ENCODE measurements at regions not wholly inside any gene's neighbourhood (a gene's known extent, or its start where the extent isn't known, plus 50 kb on each side); places are given as distances from the start of the nearest gene placed in this dataset.

DNA sequence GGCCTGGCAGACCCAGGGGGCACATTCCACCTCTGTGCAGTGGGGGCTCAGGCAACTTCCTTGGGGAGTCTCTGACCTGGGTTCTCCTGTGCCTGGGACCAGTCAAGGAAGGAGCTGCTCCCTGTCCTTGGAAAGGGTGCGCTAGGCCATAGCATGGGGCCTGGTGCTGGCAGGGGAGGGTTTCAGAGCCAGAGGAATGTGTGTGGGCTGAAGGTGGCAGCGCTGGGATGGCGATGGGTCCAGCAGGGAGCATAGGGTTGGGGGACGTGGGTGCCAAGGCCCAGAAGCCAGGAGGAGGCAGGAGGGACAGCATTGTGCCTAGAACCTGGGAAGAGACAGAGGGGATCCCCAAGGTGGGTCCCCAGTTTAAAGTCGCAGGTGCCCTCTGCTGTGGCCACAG is 66.3 kb upstream of the TUBA3E start:
- DNase-seq (ENCODE audit: low read depth) = no peak
- TF ChIP-seq, protein P1, sequence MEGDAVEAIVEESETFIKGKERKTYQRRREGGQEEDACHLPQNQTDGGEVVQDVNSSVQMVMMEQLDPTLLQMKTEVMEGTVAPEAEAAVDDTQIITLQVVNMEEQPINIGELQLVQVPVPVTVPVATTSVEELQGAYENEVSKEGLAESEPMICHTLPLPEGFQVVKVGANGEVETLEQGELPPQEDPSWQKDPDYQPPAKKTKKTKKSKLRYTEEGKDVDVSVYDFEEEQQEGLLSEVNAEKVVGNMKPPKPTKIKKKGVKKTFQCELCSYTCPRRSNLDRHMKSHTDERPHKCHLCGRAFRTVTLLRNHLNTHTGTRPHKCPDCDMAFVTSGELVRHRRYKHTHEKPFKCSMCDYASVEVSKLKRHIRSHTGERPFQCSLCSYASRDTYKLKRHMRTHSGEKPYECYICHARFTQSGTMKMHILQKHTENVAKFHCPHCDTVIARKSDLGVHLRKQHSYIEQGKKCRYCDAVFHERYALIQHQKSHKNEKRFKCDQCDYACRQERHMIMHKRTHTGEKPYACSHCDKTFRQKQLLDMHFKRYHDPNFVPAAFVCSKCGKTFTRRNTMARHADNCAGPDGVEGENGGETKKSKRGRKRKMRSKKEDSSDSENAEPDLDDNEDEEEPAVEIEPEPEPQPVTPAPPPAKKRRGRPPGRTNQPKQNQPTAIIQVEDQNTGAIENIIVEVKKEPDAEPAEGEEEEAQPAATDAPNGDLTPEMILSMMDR (conservative IDR thresholded peaks at IDR 0.05; ENCODE audit: low read depth, low read length) = no peak

GRCh38 chr2:130264046-130264445 is 65.8 kb upstream of the TUBA3E start:
- no peak overlapping the region for H3K4me3 ChIP-seq (ENCODE audit: low read depth, low read length)
- no peak for DNase-seq (ENCODE audit: low read depth)
- TF ChIP-seq, protein P1 (conservative IDR thresholded peaks at IDR 0.05; ENCODE audit: low read depth, low read length) = no peak

More for the DNA sequence above, 66.3 kb upstream of the TUBA3E start:
- H3K4me3 ChIP-seq (ENCODE audit: low read depth, low read length) = no peak overlapping the region

DNA sequence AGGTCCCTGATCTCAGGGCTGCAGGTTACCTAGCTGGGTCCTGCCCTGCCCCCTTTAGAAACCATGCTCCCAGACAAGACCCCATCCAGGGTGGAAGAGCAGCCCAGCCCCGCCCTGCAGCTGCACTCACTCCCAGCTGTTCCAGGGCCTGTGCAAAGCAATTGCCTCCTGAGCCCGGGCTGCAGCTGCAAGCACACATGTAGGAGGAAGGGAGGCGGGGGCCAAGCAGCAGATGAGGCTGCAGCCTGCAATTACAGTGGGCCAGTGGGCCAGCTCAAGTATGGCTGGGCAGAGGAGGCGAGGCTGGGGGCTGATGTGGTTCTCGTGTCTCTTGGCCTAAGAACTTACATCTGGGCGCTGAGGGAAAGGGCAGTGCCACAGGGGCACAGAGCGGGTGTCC is 65.4 kb upstream of the TUBA3E start:
- DNase-seq (ENCODE audit: low read depth) = no peak
- H3K4me3 ChIP-seq (ENCODE audit: low read depth, low read length) = no peak overlapping the region
- TF ChIP-seq, protein P1 (conservative IDR thresholded peaks at IDR 0.05; ENCODE audit: low read depth, low read length) = no peak

GRCh38 chr2:130261970-130262760 is 63.9 kb upstream of the TUBA3E start:
- peak; percentile 12 for DNase-seq (ENCODE audit: low read depth)
- H3K4me3 ChIP-seq (ENCODE audit: low read depth, low read length) = no peak overlapping the region
- TF ChIP-seq, protein P1 (conservative IDR thresholded peaks at IDR 0.05; ENCODE audit: low read depth, low read length) = no peak

DNA sequence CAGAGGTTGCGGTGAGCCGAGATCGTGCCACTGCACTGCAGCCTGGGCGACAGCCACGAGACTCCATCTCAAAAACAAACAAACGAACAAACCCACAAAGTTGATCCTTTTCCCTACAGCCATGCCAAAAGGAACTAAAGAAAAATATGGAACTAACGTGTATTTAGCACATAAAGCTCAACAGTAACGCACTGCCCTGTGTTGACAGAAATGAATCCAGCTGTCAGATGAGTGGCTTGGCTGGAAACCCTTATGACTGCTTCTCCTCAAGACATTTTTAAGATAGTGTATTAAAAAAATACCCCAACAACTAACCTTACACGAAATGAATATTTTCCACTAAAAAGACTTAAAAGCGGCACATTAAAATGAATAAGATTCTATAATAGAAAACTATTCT is 62.9 kb upstream of the TUBA3E start:
- no peak for DNase-seq (ENCODE audit: low read depth)
- H3K4me3 ChIP-seq (ENCODE audit: low read depth, low read length) = no peak overlapping the region
- TF ChIP-seq, protein P1 (conservative IDR thresholded peaks at IDR 0.05; ENCODE audit: low read depth, low read length) = no peak

GRCh38 chr2:130259594-130259993 is 61.4 kb upstream of the TUBA3E start:
- TF ChIP-seq, protein P1 (conservative IDR thresholded peaks at IDR 0.05; ENCODE audit: low read depth, low read length) = no peak
- no peak overlapping the region for H3K4me3 ChIP-seq (ENCODE audit: low read depth, low read length)
- DNase-seq (ENCODE audit: low read depth) = no peak

DNA sequence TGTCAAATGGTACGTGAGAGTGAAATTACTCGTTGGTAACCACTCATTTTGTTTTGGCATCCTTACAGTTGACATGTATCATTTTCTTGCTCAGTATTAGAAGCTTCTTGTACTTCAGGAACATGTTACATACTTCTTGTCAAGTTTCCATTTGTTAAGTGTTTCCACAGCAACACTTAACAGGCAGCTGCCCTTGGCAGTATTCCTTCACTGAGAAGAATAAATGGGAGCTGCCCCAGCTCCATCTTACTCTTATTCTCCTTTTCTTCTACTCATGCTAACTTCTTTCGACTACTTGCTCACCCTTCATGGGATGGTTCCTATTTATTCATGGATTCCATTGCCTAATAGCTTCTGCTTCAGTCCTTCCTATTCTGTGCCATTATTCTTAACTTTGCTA is 60.1 kb upstream of the TUBA3E start:
- no peak overlapping the region for H3K4me3 ChIP-seq (ENCODE audit: low read depth, low read length)
- TF ChIP-seq, protein P1 (conservative IDR thresholded peaks at IDR 0.05; ENCODE audit: low read depth, low read length) = no peak
- DNase-seq (ENCODE audit: low read depth) = no peak

Data from choroid plexus epithelial cell (primary cell).